GM19035 (cell line): ENCODE measurements at regions not wholly inside any gene's neighbourhood (a gene's known extent, or its start where the extent isn't known, plus 50 kb on each side); places are given as distances from the start of the nearest gene placed in this dataset.
A peak's percentile ranks its signal among the peaks of the same experiment; 100 is the strongest.
"Not testable (repeated sequence)": the region's sequence is repeated elsewhere in the genome, so short reads cannot be mapped to it uniquely, and the experiment has no call there.

ENCODE experiments used
- ATAC-seq: cut with Tn5 transposase; IDR thresholded peaks from one replicate; pipeline ENCODE4 v1.9.1; 2021; ENCODE audit not compliant: unreplicated experiment

DNA sequence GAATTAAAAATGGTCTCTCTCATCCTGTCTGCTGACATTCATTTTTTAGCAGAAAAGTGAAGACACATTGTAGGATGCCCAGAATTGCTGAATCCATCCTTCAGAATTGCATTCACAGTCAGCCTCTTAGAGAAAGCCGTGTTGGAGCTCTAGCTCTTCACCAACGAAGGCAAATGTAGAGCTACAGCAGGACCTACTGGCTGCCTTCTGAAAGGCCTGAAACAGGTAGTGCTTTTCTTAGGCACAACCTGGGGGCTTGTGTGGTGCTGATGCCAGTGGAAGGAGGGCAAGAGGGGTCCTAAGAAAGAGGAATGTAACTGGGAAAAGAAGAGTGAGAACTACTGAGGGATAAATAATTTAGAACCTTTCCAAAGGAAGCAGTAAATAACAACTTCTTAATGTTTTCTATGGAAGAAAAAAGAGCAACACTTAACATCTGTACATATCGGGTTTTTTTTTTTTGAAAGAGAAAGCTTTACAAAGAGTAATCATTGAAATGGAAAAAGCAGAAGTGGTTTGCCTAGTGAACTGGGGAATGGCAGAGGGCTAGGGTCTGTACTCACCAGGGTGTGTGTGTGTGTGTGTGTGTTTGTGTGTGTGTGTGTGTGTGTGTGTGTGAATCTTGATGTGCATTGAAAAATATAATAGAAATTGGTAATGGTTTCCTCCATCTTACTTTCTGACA, 297.8 kb downstream of the SATB1 start:
- ATAC-seq, result peak; percentile 88

DNA sequence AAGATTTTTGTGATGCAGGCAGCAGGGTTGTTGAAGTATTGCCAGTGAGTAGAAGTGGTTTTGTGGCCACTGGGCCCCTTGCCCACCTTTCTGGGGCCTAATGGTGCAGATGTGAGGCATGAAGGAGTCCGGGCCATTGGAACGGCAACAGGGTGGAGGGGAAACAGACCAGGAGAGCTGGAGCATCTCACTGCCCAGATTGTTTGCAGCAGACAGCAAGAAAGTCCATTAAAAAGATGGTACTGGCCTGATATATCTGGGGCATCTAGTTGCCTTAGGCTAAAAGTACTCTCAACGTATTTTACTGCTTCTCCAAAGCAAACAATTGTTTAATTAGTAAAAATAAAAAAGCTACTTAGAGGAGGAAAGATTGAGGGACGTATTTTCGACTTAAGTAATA, 298.4 kb downstream of the SATB1 start:
- ATAC-seq, result no peak

DNA sequence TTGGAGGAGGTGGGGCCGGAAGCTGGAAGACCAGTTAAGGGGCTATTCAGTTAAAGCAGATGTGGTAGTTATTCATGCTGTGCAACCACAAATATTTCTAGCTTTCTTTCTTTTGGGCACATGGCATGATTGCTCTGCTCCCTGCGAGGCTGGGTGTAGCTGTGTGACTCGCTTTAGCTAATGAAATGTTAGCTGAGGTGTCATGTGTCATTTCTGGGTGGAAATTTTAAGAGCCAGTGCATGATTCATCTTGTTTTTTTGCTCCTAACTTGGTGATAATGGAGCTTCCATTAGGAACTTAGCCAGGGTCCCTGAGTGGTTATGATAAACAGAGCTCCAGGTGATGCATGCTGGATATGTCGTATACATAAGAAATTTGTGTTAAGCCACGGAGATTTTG, 300.6 kb downstream of the SATB1 start:
- ATAC-seq, result no peak

DNA sequence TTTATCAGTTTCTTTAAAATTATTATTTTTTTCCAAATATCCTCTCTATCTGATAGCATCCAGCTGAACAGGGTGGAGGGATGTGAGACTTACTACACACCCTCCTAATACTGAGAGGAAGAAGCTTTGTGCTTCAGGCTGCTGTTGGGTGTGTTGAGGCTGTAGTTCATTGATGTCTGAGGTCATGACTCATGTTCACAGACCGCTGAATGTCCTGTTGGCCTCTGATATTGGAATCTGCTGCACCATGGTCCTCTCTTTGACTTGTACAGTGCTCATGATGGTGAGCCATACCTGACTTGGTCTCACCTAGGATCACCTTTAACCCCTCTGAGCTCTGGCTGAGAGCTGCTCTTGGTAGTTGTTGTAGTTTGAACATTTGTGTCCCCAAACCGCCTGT, 302.9 kb downstream of the SATB1 start:
- no peak for ATAC-seq

DNA sequence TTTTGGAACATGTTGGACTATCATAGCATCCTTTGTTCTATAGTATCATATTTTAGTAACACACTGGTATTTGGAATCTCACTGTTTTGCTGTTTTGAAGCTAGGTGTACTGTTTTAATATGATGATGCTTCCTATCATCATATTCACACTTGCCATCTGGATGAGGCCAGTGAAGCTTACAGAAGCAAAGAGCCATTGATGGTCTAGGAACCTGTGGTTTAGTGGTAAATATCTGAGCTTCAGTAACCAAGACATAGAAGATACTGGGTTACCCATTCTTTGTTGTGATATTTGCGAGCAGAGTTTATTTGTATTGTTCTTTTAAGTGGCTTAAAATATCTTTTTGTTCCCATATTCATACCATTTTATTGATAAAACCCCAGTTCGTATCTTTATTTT, 304.1 kb downstream of the SATB1 start:
- no peak for ATAC-seq

DNA sequence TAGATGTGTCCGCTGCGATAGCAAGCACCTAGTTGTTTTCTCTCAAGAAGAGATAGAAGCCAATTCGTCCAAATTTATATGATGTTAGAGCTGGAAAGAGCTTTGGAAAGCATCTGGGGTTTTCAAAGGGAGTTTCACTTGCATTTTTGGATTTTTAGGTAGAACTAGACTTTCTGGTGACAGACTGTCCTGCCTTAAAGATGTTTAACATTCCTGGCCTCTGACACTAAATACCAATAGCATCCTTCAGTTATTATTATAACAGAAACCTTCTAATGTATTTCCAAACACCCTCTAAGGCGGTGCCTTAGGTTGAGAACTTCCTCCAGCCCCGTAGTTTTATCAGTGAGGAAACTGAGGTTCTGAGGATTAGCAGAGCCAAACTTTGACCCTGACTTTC, 305.3 kb downstream of the SATB1 start:
- ATAC-seq, result no peak

DNA sequence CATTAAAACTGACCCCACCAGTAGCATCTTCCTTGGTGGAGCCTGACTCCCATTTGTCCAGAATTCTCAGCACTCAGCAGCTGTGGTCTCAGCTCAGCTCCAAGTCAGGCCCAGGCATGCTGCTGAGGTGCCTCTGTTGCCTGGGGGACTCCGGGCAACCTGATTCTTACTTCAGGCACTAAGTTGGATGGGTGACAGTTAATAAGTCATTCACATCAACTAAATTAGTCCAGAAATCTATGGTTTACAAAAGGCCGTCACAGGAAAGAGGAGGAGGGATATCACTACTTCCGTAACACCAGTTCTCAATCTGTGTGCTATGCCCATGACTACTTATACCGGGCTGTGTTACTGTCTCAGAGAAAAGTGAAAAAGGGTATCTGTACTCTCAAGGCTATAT, 310.2 kb downstream of the SATB1 start:
- ATAC-seq, result no peak

DNA sequence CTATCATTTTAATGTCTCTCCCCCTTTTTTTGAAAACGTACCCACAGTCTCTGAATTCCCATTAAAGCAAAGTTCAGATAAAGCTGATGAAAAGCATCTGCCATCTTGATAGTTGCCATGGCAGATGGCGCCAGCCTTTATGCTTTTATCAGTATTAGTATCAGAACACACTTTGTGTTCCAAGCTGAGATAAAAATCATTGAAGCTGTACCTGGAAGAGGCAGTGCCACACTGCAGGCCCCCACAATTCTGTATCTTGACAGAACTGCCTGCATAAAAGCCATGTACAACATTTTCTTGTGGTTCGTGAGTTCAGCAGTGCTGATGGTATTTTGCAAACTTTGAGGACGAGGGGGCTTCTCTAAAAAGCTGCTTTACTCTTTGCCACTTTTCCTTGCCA, 311.7 kb downstream of the SATB1 start:
- no peak for ATAC-seq

DNA sequence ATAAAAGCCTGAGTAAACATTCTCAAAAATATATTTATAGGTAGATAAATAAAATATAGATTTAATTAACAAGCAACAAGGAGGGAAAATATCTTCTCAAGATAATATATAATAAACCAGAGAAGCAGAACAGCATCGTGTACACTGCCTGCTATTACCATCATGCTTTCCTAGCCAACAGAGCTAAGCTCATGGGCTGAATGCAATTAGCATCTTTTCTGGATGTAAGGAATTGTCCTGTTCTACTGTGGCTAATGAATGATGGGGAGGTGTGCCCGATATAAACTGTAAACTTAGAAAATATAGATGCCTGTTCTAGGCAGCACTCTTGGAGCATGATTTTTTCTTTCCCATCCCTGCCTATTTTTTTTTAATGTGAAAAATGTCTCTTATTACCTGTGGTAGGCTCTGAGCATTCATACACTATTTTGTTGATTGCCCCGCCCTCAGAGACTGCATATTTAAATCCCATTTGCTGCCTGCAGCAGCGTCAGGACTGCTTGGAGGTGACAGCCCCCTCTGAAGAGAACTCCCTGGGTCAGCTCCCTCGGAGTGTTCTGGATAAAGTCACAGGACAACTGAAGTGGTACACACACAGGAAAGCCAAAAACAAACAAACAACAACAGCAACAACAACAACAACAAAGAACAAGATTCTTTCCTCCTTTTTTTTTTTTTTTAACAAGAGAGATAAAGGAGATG, 312.3 kb downstream of the SATB1 start:
- no peak for ATAC-seq

DNA sequence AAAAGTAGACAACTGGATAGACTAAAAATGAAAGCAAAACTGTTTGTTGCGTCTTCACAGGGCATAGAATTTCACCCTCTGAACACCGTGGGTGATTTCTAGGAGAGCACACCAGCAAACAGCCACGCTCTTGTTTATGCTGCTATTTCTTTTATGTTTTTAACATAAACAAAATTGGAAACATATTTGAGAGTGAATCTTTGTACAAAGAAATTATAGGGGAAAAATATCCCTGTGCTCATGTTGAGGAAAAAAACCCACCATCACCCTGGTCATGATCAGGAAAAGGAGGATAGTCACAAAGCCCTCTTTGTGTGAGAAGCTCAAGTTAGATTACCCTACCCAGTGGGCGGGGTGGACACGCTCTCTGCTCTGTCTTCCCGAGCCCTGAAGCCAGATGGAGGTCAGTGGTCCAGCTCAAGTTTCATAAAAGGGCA, 313.3 kb downstream of the SATB1 start:
- peak; percentile 93 for ATAC-seq

DNA sequence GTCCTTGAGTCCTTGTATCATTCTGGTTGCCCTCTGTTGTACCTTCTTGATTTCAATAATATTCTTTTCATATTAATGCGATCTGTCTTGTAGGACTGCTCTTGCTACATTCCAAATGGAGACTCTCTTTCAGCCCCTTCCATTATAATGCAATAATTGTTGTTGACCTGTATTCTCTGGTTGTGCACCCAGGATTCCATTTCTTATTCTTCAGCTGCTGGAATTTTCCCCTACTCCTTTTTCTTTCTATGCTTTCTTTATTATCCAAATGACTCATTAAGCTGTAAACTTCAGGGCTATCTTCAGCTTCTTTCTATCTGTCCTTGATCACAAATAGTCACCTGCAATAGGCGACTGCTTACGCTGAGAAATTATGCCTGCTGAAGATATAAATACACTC, 321.5 kb downstream of the SATB1 start:
- no peak for ATAC-seq

DNA sequence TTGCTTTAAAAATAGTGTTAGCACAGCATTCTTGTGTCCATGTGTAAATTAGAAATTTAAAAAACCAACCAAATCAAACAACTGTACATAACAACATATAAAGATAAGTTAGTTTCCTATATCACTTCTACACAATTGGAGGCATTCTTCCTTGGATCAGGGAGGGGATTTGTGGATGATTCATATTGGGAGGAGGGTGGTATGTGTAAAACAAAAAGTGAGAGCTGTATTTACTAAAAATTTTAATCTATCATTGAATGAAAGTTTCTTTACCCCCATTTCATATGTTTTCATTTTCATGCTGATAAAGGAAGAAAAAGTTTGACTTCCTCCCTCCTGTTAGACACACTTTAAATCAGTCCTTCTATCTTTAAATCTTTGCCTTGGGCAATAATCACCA, 325.0 kb downstream of the SATB1 start:
- ATAC-seq, result no peak

DNA sequence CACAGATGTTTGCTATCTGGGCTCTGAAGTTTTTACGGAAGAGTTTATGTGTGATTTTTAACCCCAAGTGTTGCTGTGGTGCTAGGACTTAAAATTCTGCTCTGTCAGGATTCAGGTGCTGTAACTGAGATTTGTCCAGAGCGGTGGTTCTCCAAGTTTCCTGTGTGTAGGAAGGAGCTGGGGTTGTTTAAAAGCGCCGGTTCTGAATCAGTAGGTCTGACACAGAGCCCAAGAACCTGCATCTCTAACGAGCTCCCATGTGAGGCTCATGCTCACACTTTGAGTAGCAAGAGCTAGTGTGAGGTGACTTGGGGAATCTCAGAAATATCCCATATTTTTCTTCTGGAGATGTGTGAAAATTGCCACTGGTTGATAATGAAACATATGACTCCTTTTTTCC, 325.5 kb downstream of the SATB1 start:
- no peak for ATAC-seq

DNA sequence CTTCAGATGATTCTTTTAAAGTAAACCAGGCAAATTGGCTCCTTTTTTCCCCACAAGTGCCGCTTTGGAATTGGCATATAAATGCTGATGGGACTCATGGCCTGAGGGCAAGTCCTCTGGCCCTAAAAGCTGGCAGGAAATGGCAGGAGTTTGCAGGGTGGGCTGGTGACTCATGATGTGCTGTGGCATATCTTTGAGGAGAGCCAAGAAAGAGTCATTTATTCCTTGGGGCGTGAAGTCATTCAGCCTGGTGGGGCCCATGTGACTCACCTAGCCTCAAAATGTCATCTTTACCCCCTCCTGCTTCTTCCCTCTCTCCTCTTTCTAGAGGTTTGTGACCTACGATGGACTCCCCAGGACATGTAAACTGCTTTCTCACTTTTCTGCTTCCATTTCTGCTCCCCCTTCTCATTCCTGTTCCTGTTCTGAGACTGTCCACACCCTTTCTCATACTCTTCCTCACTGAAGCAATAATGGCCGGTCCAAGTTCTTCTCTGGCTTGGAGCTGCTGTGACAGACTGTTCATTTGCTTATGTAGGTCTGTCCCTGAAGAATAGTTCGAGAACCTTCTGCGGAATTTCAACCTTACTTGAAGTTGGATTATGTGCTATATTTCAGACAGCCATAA, 326.1 kb downstream of the SATB1 start:
- no peak for ATAC-seq

DNA sequence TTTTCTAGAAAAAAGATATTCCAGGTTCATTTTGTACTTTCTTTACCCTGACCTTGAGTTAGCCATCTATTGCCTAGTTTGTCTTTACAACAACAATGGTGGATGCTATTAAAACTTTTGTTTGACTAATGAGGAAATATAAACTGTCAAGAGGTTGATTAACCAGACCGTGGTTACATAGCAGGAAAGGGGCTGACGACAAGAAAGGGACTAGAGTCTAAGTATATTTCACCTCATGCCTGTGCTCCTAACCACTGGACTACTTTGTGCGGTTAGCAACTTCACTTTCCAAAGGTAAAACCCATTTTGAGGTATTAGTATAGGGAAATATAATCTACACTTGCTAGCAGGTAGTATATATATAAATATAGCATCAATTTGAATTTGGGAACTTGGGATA, 327.1 kb downstream of the SATB1 start:
- no peak for ATAC-seq

DNA sequence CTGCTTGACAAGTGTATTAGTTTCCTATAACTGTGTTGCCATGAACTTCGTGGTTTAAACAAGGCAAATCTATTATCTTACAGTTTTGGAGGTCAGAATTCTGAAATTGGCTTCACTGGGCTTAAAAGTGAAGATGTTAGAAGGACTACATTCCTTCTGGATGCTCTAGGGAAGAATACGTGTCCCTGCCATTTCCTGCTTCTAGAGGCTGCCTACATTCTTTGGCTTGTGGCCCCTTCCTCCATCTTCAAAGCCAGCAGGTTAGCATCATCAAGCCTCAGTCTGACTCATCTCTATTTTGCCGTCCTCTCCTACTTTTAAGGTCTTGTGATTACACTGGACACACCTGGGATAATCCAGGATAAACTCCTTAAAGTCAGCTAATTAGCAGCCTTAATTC, 327.7 kb downstream of the SATB1 start:
- no peak for ATAC-seq

DNA sequence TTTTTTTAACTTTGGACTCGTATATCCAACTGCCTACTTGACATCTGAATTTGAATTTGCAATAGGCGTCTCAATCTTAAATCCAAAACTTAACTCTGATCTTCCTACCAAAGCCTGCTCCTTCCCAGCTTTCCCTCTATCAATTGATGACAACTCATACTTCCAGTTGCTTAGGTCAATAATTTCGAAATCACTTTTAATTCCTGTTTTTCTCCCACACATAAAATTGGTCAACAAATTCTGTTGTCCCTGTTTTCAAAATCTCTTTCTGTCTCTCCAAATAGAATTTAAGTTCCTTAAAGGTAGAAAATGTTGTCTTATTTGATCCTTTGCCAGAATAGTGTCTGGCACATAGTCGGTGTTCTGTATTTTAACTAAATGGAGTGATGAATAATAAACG, 332.4 kb downstream of the SATB1 start:
- ATAC-seq, result no peak

DNA sequence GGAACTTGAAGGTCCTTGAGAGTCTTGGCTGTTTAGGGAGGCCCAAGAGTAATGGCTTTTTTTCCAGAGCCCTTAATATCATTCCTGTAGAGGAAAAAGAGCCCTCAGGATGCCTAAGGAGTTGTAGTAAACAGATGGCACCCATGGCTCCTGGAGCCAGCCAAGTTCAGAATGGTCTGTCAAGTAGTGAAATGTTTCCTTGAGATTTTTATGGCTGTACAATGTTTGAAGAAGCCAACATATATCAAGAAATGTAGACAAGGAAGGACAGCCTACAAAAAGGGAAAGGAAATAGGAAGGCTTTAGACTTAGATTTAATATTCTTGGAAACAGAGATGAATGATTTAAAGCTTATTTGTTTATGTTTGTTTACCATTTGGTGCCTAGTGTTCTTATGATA, 334.8 kb downstream of the SATB1 start:
- no peak for ATAC-seq

DNA sequence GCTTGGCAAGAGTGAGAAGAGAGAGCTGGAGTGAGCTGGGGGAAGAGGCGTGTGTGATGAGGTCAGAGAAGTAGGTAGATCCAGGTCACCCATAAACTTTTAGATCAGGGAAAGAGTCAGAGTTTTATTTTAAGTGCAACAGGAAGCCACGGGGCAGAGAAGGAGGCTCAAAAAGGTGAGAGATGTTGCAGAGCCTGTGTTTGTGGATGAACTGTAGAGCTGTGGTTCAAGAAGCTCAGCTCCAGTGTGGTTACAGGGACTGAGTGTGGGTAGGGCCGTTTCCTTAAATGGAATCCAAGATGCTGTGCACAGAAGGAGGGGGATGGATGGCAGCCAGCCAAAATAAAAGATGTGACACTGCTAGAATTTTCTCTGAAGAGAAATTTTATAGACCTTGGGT, 337.2 kb downstream of the SATB1 start:
- ATAC-seq, result no peak

DNA sequence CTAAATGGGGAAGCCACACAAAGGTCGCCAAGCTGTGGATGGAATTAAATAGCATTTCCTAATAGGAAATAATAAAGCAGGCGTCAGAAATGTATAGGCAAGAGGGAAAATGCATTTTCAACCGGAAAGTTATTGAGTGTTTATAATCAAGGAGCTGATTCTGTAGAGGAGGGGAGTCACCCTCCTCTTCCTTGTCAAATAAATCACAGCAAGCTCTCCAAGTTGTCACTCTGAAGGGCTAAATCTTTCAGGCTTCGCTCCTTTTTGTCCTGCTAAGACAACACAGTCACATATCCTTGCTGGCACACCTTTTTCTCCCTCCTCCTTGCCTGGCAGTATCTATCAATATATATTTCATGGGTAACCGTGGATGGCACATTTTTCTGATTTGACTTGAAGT, 338.4 kb downstream of the SATB1 start:
- ATAC-seq, result no peak

DNA sequence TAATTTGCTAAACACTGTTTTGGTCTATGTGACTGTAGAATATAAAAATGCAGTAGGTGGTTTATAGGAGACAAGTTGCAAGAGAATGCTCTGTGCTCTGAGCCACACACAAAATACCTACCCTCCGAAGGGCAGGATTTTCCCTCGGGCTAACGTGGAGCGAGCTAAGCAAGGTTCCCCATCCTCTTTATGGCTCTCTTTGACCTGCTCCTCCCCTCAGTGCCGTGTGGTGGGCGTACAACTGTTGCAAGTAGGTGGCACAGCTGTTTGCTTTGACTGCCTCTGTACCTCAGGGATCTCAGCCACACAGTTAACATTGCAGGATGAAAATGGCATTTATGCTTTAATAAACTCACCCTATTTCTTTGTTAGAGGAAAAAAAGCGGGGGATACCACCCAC, 339.1 kb downstream of the SATB1 start:
- no peak for ATAC-seq

DNA sequence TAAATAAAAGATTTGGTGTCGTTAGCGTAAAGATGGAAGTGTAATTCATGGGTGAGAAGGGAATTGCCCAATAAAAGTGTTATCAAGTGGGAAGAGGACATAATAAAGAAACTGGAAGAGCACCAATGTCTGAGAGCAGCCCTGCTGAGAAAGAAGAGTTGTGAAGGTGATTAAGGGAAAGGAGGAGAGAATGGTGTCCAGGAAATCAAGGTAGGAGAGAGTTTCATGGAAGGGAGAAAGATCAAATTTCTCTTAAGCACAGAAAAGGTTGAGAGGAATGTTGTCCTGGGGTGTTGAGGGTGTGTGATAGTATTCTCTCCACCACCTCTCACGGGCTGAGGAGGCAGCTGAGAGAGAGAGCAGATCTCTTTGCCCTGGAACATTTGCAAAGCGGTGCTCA, 339.7 kb downstream of the SATB1 start:
- no peak for ATAC-seq

DNA sequence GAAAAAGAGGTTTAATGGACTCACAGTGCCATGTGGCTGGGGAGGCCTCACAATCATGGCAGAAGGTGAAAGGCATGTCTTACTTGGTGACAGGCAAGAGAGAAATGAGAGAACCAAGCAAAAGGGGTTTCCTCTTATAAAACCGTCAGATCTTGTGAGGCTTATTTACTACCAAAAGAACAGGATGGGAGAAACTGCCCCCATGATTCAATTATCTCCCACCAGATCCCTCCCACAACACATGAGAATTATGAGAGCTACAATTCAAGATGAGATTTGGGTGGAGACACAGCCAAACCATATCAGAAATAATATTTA, 340.8 kb upstream of the TBC1D5 start:
- not testable (repeated sequence) for ATAC-seq
